Osteoblast (primary cell): ENCODE measurements at regions not wholly inside any gene's neighbourhood (a gene's known extent, or its start where the extent isn't known, plus 50 kb on each side); places are given as distances from the start of the nearest gene placed in this dataset.

ENCODE experiments used
- DNase-seq: peaks from one replicate; pipeline ENCODE4 v3.0.0; 2011; ENCODE audit warnings: low spot score, mixed read lengths; ENCODE audit not compliant: insufficient read length; ENCODE audit errors: missing footprints
- H2AFZ ChIP-seq: 2 replicates; pipeline ENCODE4 v1.6.0; 2011; ENCODE audit warnings: mild to moderate bottlenecking, low read length
- H3K27ac ChIP-seq: 2 replicates; pipeline ENCODE4 v1.5.1; 2011; ENCODE audit warnings: mild to moderate bottlenecking, low read depth, low read length, moderate library complexity
- H3K27me3 ChIP-seq: 2 replicates; pipeline ENCODE4 v1.6.0; 2012; ENCODE audit warnings: mild to moderate bottlenecking, control low read depth, inconsistent platforms, low read length, moderate library complexity; ENCODE audit not compliant: insufficient read depth
- H3K36me3 ChIP-seq: 2 replicates; pipeline ENCODE4 v1.5.1; 2011; ENCODE audit warnings: mild to moderate bottlenecking, low read length, control low read depth, moderate library complexity; ENCODE audit not compliant: insufficient read depth
- H3K4me1 ChIP-seq: 2 replicates; pipeline ENCODE4 v1.5.1; 2011; ENCODE audit warnings: mild to moderate bottlenecking, low read length, control low read depth, moderate library complexity; ENCODE audit not compliant: insufficient read depth
- H3K4me2 ChIP-seq: 2 replicates; pipeline ENCODE4 v1.6.0; 2011; ENCODE audit warnings: mild to moderate bottlenecking, low read length; ENCODE audit not compliant: insufficient read depth
- H3K4me3 ChIP-seq: fragments of 200-600 bp; sonication (generic); 3 replicates; pipeline ENCODE4 v1.5.1; 2012; ENCODE audit warnings: mild to moderate bottlenecking, low read length, inconsistent platforms; ENCODE audit not compliant: insufficient read depth
- H3K79me2 ChIP-seq: 2 replicates; pipeline ENCODE4 v1.6.0; 2012; ENCODE audit warnings: mild to moderate bottlenecking, low read length, control low read depth, inconsistent platforms; ENCODE audit not compliant: insufficient read depth
- H3K9me3 ChIP-seq: 2 replicates; pipeline ENCODE4 v1.5.1; 2011; ENCODE audit warnings: low read depth, low read length, control low read depth
- H4K20me1 ChIP-seq: 2 replicates; pipeline ENCODE4 v1.6.0; 2012; ENCODE audit warnings: mild to moderate bottlenecking, low read length, control low read depth; ENCODE audit not compliant: insufficient read depth
- TF ChIP-seq, protein P1 (sequence below): IDR thresholded peaks from 2 replicates; pipeline ENCODE4 v1.5.1; 2011; ENCODE audit warnings: mild to moderate bottlenecking, low read depth, low read length, moderate library complexity; ENCODE audit errors: extremely low read depth

DNA sequence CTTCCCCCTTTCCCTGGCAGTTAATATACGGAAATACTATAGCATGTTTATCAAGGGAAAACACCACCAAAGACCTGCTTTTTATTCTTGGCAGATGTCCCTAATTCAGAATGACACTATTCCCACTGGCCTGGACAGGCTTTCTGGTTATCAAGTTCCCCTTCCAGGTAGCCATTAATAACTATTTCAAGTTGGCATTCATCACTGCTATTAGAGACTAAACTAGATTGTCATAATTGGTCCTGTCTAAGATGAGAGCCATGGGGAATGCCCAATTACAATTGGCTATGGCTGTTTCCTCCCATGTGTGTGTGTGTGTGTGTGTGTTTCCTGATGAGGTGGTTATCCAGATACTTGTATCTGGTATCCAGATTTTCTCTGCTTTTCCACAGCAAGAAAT, 608.1 kb downstream of the SQOR start:
- H3K4me2 ChIP-seq, result no peak overlapping the region
- TF ChIP-seq, protein P1, sequence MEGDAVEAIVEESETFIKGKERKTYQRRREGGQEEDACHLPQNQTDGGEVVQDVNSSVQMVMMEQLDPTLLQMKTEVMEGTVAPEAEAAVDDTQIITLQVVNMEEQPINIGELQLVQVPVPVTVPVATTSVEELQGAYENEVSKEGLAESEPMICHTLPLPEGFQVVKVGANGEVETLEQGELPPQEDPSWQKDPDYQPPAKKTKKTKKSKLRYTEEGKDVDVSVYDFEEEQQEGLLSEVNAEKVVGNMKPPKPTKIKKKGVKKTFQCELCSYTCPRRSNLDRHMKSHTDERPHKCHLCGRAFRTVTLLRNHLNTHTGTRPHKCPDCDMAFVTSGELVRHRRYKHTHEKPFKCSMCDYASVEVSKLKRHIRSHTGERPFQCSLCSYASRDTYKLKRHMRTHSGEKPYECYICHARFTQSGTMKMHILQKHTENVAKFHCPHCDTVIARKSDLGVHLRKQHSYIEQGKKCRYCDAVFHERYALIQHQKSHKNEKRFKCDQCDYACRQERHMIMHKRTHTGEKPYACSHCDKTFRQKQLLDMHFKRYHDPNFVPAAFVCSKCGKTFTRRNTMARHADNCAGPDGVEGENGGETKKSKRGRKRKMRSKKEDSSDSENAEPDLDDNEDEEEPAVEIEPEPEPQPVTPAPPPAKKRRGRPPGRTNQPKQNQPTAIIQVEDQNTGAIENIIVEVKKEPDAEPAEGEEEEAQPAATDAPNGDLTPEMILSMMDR, result no peak
- no peaks in the 10 kb centered on the region for H3K36me3 ChIP-seq
- H3K27ac ChIP-seq, result no peak overlapping the region
- DNase-seq, result no peak
- H3K79me2 ChIP-seq, result no peaks in the 10 kb centered on the region
- no peaks in the 10 kb centered on the region for H3K27me3 ChIP-seq
- H3K4me1 ChIP-seq, result no peaks in the 10 kb centered on the region
- no peak overlapping the region for H2AFZ ChIP-seq
- H3K4me3 ChIP-seq, result no peak overlapping the region
- no peaks in the 10 kb centered on the region for H3K9me3 ChIP-seq
- H4K20me1 ChIP-seq, result no peaks in the 10 kb centered on the region

DNA sequence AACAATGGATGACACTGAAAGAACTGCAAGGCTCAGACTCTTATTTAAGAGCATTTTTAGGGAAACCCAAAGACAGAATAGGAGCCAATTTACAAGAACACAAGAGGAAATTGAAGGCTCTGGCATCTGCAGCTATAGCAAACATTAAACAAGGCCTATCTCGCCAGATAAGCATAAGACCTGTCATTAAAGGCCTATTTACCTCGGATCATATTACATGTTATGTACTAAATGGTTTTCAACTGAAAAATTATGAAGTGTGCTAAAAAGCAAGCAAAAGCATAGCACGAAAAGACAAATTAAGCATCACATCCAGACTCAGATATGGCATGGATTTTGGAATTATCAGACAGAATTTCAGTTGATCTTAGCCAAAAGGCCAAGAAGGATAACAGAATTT, 617.1 kb downstream of the SQOR start:
- Histone ChIP-seq H2AFZ (no peak overlapping the region), H3K79me2 (no peaks in the 10 kb centered on the region), H4K20me1 (no peaks in the 10 kb centered on the region), H3K36me3 (no peaks in the 10 kb centered on the region), H3K9me3 (no peaks in the 10 kb centered on the region), H3K27me3 (no peaks in the 10 kb centered on the region), H3K4me3 (no peak overlapping the region), H3K4me1 (no peaks in the 10 kb centered on the region), H3K27ac (no peak overlapping the region), H3K4me2 (no peak overlapping the region)
- no peak for DNase-seq
- TF ChIP-seq, protein P1, result no peak

DNA sequence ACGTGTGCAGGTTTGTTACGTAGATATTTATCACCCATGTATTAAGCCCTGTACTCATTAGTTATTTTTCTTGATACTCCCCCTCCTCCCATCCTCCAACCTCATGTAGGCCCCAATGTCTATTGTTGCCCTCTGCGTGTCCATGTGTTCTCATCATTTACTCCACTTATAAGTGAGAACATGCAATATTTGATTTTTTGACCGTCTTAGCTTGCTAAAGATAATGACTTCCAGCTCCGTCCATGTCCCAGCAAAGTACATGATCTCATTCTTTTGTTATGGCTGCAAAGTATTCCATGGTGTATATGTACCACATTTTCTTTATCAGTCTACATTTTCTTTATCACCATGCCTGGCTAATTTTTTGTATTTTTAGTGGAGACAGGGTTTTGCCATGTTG, 623.2 kb downstream of the SQOR start:
- no peaks in the 10 kb centered on the region for H3K36me3 ChIP-seq
- H3K27me3 ChIP-seq, result no peaks in the 10 kb centered on the region
- H4K20me1 ChIP-seq, result no peaks in the 10 kb centered on the region
- no peaks in the 10 kb centered on the region for H3K79me2 ChIP-seq
- no peak overlapping the region for H3K4me3 ChIP-seq
- no peak overlapping the region for H3K4me2 ChIP-seq
- DNase-seq, result no peak
- H3K9me3 ChIP-seq, result peaks cover 3% of the 10 kb centered on the region
- TF ChIP-seq, protein P1, result no peak
- H3K27ac ChIP-seq, result no peak overlapping the region
- H2AFZ ChIP-seq, result no peak overlapping the region
- H3K4me1 ChIP-seq, result no peaks in the 10 kb centered on the region

DNA sequence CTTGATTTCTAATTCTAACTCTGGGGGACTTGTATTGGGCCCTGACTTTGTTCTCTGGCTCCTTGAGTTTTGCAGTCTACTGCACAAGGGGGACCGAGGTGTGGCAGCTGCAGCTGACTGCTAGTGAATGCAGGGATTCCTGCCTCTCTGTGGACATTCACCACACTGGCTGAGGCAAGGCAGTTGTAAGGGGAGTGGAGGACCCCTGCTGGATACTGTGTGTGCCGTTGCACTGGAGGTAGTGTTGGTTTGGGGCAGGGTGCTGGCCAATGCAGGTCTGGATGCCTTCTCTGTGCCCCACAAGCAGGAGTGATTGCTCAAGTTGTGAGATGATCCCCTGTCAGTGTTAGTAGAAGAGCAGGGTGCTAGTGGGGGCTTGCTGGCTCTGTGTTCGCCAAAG, 626.1 kb downstream of the SQOR start:
- Histone ChIP-seq H3K9me3 (peaks cover 3% of the 10 kb centered on the region), H3K79me2 (no peaks in the 10 kb centered on the region), H3K27me3 (no peaks in the 10 kb centered on the region), H3K4me3 (no peak overlapping the region), H3K27ac (no peak overlapping the region), H2AFZ (no peak overlapping the region), H4K20me1 (no peaks in the 10 kb centered on the region), H3K4me1 (no peaks in the 10 kb centered on the region), H3K4me2 (no peak overlapping the region), H3K36me3 (no peaks in the 10 kb centered on the region)
- DNase-seq, result no peak
- TF ChIP-seq, protein P1, result no peak
